HG03354 (cell line): ENCODE measurements at regions not wholly inside any gene's neighbourhood (a gene's known extent, or its start where the extent isn't known, plus 50 kb on each side); places are given as distances from the start of the nearest gene placed in this dataset.

Source experiments
- ATAC-seq: cut with Tn5 transposase; IDR thresholded peaks from one replicate; pipeline ENCODE4 v1.9.1; 2021; ENCODE audit warnings: mild to moderate bottlenecking; ENCODE audit not compliant: unreplicated experiment, poor library complexity, severe bottlenecking

- peak; percentile 67 for ATAC-seq
These were observed 126.4 kb upstream of the GATB start for GRCh38 chr4:151887031-151887815.

GRCh38 chr4:151885123-151885522 is 124.3 kb upstream of the GATB start:
- ATAC-seq = no peak

GRCh38 chr4:151883747-151884146 is 122.9 kb upstream of the GATB start:
- ATAC-seq = no peak

GRCh38 chr4:151882072-151882803 is 121.4 kb upstream of the GATB start:
- ATAC-seq = peak; percentile 75

GRCh38 chr4:151879705-151880445 is 119.1 kb upstream of the GATB start:
- no peak for ATAC-seq

- ATAC-seq = no peak
These were observed 115.7 kb upstream of the GATB start for GRCh38 chr4:151876381-151876988.

GRCh38 chr4:151874328-151874727 is 113.5 kb upstream of the GATB start:
- no peak for ATAC-seq

GRCh38 chr4:151866592-151866918 is 105.7 kb upstream of the GATB start:
- ATAC-seq = no peak

- ATAC-seq = no peak
These were observed 105.2 kb upstream of the GATB start for GRCh38 chr4:151865744-151866591.

GRCh38 chr4:151865312-151865711 is 104.5 kb upstream of the GATB start:
- no peak for ATAC-seq

GRCh38 chr4:151864068-151864467 is 103.3 kb upstream of the GATB start:
- no peak for ATAC-seq

GRCh38 chr4:151862766-151863165 is 102.0 kb upstream of the GATB start:
- no peak for ATAC-seq

GRCh38 chr4:151860561-151861093 is 99.8 kb upstream of the GATB start:
- ATAC-seq = no peak

- ATAC-seq = no peak
These were observed 98.8 kb upstream of the GATB start for GRCh38 chr4:151859641-151860040.

- ATAC-seq = no peak
These were observed 97.5 kb upstream of the GATB start for GRCh38 chr4:151858356-151858755.

GRCh38 chr4:151857368-151857767 is 96.6 kb upstream of the GATB start:
- ATAC-seq = no peak

GRCh38 chr4:151855747-151856146 is 94.9 kb upstream of the GATB start:
- no peak for ATAC-seq

- no peak for ATAC-seq
These were observed 93.9 kb upstream of the GATB start for GRCh38 chr4:151854731-151855130.

- ATAC-seq = no peak
These were observed 92.2 kb upstream of the GATB start for GRCh38 chr4:151853034-151853433.
